GM19452 (cell line): ENCODE measurements at regions not wholly inside any gene's neighbourhood (a gene's known extent, or its start where the extent isn't known, plus 50 kb on each side); places are given as distances from the start of the nearest gene placed in this dataset.
"Not testable (repeated sequence)": the region's sequence is repeated elsewhere in the genome, so short reads cannot be mapped to it uniquely, and the experiment has no call there.

ENCODE experiments used
- ATAC-seq: cut with Tn5 transposase; IDR thresholded peaks from one replicate; pipeline ENCODE4 v1.9.1; 2021; ENCODE audit not compliant: unreplicated experiment

- ATAC-seq = no peak
Observed at GRCh38 chr2:34261701-34262100, 662.6 kb upstream of the FAM98A start.

DNA sequence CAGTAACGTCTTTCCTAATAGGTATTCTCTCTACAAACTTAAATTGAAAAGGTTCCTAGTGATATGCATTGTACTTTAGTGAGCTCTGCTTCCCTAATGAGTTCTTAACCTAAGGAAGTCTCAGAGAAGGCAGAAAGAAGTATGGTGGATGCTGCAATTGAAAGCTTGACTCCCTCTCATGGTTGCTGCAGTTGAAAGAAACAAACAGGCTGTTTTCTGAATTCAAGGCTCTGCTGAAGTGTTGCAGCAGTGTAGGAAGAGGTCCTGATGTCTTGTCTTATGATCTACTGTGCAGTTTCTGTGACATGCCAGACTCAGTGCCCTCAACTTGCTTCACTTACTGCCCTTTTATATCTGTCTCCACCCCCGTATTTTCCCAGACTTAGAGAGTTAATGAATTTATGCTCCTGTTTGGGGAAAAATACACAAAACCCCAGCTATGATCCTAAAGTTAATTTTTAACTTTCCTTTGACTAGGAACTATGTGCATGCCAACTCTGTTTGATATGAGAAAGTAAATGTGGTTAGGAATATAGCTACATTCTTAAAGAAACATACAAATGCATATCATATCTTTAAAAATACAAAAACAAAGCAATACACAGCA, 655.3 kb upstream of the FAM98A start:
- no peak for ATAC-seq

GRCh38 chr2:34252111-34252510, 653.0 kb upstream of the FAM98A start:
- ATAC-seq = no peak

DNA sequence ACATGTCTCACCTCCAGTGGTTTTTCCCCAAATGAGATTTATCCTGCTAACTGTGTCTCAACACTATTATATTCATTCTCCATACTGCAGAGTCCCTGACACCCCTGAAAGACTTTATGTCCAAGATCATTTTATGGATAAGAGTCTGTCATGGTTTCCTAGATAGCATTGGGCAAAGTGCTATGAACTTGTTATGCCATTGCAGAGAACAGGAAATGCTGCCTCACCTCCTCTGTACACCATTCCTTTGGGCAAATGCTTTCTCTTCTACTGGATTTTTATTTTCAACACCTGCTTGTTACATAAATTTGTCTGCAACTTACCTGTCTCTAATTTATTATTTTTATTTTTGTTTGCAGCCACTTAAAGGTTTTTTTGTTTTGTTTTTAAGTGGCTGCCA, 652.5 kb upstream of the FAM98A start:
- no peak for ATAC-seq

GRCh38 chr2:34244195-34244594, 645.1 kb upstream of the FAM98A start:
- no peak for ATAC-seq

DNA sequence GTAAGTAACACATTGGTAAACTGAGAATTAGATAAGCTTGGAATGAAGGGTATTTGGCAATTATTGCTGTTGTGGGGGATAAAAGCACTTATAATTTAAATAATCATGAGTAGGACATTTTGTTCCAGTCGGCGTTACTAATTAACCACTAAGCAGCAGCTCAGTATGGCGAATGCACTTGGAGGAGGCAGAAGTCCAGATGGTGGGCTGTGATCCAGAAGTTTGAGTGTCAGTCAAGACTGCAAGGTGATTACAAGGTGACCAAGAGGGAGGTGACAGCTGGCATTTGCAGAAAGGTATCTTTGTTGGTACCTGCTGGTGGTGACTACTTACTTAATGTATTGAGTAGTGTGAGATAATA, 643.6 kb upstream of the FAM98A start:
- no peak for ATAC-seq

- ATAC-seq = no peak
Observed at GRCh38 chr2:34241905-34242762, 643.0 kb upstream of the FAM98A start.

- no peak for ATAC-seq
Observed at GRCh38 chr2:34239511-34239910, 640.4 kb upstream of the FAM98A start.

DNA sequence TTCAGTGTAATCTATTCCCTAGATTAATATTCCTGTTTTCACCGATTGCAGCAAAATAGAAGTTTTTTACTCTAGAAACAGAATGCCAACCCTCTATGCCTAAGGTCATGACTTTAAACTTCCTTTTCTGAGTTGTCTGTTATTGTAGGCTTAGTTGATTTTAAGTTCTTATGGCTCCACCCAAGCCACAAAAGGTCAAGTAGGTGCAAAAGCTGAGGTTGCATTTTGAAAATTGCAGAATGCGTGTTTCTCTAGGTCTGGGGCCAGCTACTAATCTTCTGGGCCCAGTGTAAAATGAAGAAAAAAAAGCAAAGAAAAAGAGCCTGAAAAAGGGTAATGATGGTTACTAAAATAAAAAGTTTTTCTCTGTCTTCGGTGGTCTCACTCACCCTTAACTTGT, 635.7 kb upstream of the FAM98A start:
- no peak for ATAC-seq

GRCh38 chr2:34229998-34230397, 630.9 kb upstream of the FAM98A start:
- no peak for ATAC-seq

DNA sequence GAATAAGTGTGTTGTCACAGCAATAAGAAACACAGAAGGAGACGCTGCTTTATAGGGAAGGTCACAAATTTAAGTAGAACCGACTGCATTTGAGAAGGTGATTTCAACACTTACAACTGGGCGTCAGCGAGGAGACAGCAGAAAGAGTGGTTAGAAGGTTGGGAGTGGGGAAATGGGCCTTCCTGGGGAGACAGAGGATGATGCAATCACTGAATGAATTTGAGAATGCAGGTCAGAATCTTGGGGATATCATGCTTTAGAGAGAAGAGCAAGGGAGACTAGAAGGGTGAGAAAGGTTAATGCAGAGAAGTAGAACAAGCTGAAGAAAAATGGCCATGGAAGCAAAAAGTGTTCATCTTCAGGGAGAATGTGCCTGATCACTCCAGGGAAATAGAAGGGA, 616.1 kb upstream of the FAM98A start:
- no peak for ATAC-seq

DNA sequence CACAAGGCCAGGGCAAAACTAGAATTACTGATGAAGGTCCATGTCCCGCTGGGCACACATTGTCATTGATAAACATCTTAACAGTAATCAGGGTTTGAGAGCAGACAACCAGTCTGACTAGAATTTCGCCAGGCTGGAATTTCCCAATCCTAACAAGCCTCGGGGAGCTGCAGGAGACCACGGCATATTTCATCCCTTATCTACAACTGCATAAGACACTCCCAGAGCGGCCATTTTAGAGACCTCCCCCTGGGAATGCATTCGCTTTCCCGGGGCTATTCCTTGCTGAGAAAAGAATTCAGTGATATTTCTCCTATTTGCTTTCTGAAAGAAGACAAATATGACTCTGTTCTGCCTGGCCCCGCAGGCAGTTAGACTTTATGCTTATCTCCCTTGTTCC, 611.3 kb upstream of the FAM98A start:
- not testable (repeated sequence) for ATAC-seq

- no peak for ATAC-seq
Observed at GRCh38 chr2:34204560-34204959, 605.5 kb upstream of the FAM98A start.

- no peak for ATAC-seq
Observed at GRCh38 chr2:34201099-34201498, 602.0 kb upstream of the FAM98A start.

DNA sequence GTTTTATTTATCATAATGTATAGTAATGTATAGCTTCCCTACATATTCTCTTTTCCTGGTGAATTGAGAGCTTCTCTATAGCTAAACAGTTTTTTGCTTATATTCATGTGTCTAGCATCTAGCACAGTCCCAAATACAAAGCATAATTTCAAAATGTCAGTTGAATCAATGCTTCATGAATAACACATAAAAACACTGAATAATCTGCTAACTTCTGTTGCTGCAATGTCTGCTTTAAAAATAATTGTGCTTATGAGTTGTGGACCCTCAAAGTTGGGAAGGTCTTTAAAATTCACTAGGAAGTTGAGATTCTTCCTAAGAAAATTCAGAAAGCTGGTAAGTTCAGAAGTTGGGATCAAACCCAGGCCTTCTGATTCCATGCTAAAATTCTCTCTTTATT, 600.9 kb upstream of the FAM98A start:
- ATAC-seq = no peak

DNA sequence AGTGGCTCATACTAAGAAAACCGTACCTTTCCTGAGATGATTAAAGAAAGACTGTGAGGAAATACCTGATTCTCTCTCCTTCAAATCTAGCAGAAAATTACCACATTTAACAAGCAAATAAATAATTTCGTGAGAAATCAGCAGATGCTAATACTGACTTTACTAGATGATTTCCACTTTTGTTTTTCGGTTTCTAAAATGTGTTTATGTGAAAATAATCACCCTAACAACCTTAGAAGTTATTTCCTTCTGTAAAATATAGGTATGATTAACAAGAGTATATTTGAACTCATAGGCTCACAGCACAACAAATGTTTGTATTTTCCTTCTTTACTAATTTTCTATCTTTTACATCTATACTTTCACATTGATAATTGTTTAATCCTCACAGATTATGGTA, 594.1 kb upstream of the FAM98A start:
- ATAC-seq = no peak

- ATAC-seq = no peak
Observed at GRCh38 chr2:34188464-34189303, 589.6 kb upstream of the FAM98A start.

DNA sequence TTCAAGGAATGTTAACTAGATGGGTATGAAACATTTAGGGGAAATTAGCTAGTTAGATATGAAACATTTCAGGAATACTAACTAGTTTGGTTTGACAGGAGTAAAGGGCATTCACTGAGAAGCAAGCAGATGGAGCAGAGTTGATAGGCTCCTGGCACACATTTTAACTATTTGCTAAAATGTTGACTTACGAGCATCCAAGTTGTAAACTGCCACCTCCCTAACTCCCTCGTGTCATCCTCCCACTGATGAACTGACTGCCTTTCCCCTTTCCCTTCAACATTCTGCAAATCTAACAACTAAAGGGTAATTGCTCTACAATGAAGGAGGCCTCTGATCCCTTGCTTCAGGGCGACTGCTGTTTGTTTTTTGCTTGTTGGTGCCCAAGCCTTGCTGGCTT, 580.4 kb upstream of the FAM98A start:
- ATAC-seq = no peak

GRCh38 chr2:34178482-34178881, 579.4 kb upstream of the FAM98A start:
- no peak for ATAC-seq

GRCh38 chr2:34176693-34177092, 577.6 kb upstream of the FAM98A start:
- no peak for ATAC-seq

- no peak for ATAC-seq
Observed at GRCh38 chr2:34174506-34174905, 575.4 kb upstream of the FAM98A start.

DNA sequence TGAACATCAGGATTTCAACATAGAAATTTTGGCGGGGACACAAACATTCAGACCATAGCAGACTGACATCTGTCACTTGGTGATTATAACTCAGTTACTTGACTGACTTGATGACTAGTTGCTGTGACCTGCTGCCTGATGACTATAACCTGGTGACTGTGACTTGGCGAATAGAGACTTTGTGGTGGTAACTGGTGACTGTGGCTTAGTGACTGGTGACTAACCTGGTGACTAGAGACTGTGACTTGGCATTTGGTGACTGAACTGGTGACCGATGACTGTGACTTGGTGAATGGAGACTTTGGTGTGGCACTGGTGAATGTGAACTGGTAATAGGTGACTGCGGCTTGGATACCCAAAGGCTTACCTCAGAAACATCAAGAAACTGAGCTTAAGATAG, 563.1 kb upstream of the FAM98A start:
- ATAC-seq = no peak
